HG03159 (cell line): ENCODE measurements at regions not wholly inside any gene's neighbourhood (a gene's known extent, or its start where the extent isn't known, plus 50 kb on each side); places are given as distances from the start of the nearest gene placed in this dataset.
"Not testable (repeated sequence)": the region's sequence is repeated elsewhere in the genome, so short reads cannot be mapped to it uniquely, and the experiment has no call there.

Experiments used
- ATAC-seq: cut with Tn5 transposase; IDR thresholded peaks from one replicate; pipeline ENCODE4 v1.9.1; 2021; ENCODE audit warnings: mild to moderate bottlenecking, moderate library complexity; ENCODE audit not compliant: unreplicated experiment

DNA sequence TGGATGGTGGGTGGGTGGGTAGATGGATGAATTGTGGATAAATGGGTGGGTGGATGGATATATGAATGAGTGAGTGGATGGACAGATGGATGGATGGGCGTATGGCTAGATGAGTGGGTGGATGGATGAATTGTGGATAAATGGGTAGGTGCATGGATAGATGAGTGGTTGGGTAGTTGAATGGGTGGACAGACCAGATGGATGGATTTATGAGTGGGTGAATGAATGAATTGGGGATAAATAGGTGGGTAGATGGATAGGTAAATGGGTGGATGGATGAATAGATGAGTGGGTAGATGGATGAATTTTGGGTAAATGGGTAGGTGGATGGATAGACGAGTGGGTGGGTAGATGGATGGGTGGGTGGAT, 108.7 kb downstream of the NPIPB11 start:
- not testable (repeated sequence) for ATAC-seq

DNA sequence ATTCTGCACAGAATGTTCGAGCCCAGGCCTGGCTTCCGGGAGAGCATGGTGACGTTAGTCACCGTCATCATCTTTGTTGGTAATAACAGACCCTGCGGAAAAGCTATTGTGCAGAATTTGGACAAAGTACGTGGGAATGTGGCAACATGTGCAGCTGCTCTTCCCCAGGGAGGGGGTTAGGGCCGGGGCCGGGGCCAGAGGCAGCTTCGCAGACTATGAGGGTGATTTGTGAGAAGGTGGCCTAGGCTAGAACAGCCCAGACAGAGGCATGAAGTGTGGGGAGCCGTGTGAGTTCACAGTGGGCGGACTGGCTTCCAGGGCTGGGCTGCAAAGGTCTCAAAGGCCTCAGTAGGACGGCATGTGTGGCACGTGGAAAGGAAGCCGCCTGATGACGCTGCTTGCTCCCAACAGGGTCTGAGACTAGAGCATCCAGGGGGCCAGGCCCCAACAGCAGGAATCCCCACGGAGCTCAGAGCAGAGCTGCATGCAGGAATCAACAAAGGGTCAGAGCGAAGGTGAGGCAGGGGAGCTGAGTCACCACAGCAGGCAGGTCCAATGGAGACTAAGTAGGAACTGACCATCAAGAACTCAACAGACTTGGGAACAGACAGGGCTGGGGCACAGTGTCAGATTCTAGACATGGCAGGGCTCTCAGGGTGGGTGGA, 109.2 kb downstream of the NPIPB11 start:
- ATAC-seq = not testable (repeated sequence)

DNA sequence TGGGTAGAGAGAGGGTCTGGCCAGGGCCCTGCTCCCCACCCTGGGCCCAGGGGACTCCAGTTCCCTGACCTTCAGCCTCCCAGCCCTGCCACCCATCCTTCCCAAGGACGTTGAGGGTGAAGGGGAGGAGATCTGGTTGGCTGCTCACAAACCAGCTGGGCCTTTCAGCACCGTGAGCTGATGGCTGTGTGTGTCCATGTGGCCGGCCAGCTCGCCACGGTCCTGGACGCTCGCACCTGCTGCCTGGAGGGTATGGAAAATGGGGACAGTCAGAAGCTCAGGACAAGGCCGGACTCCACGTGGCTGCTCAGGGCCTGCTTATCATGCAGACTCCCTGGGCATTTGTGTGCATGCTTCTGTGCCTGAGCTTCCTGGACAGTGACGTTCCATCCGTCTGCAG, 110.3 kb downstream of the NPIPB11 start:
- ATAC-seq = not testable (repeated sequence)

DNA sequence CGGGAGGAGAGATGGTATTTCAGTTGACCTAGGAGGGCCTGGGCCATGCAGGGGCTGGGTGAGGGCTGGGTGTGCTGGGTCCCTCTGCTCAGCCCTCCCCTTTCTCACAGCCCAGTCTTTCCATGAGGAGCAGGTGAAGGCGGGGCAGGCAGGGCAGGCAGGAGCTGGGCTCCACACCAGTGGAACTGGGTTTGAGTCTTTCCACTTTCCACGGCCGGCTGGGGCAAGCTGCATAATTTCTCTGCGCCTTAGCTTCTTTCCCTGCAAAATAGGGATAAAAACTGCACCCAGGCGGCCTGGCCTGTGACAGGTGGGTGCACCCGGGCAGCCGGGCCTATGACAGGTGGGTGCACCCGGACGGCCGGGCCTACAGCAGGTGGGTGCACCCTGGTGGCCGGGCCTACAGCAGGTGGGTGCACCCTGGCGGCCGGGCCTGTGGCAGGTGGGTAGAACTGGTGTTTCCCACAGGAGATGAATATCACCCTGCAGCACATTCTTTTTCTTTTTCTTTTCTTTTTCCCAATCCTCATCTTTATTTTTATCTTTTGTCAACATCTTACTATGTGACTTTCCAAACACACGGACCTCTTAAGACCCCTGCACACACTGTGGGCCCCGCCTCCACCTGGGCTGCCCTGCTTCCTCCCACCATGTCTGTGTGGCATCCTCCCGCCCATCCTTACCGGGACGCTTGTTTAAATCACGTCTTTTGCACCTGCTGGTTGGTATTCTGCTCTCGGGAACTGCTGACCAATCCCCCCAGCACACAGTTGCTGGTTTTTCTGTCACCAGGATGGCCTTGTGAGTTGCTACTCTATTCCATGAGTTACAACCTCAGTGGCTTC, 111.3 kb downstream of the NPIPB11 start:
- not testable (repeated sequence) for ATAC-seq

DNA sequence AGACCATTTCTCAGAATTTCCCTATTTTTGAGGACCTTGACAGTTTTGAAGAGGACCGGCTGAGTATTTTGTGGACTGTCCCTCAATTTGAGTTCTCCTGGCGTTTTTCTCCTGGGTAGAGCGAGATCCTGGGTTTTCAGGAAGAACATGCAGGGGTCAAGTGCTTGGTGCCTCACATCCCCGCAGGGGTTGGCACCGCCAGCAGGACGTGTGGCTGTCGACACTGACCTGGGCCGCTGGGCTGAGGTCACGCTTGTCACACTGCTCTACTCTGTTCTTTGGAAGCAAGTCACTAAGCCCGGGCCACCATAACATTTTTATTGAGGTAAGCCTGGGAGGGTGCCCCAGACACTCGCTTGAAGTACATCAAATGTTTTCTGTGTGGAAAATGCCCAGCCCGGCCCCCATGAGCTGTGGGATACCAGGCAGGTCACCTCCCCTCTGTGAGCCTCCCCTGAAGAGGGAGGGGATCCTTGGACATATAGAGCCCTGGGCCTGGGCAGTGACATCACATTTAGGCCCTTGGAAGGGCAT, 112.0 kb downstream of the NPIPB11 start:
- ATAC-seq = not testable (repeated sequence)

DNA sequence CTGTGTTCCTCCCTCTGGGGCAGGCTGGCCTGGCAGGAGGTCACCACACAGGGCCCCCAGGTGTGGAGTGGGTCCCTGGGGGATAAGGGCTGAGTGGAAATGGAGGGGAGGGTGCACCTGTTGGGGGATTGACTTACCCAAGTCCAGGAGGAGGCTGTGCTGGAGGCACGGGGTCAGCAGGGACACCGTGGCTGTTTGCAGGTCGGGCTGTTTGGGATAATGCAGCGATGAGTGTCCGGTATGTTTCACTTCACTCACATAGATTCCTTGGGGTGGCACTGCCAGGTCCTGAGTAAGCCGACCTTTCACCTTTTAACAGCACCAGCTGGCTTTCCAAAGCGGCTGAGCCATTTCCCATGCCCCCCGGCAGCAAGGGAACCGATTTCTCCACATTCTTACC, 113.0 kb downstream of the NPIPB11 start:
- not testable (repeated sequence) for ATAC-seq

DNA sequence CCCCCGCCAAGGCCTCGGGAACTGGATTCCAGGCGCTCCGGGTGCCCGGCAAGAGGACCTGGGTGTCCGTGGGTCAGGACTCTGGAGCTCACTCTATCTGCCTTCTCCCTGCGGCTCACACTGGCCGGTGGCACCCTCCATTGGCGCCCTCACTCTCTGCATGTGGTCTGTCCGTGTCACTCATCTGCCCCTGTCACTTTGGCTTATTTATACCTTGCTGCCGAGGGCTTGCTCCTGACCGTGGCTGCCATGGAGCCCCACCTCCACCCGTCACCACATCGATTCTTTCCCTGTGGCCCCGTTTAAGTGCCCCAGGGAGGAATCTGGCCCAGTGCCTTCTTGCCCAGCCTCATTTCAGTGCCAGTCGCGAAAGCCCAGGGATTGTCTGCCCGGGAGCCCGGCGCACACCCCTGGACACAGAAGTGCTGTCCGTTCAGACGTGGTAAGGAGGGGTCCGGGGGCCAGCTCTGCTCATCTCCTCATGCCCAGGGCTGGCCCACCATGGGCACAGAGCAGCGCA, 113.5 kb downstream of the NPIPB11 start:
- not testable (repeated sequence) for ATAC-seq

DNA sequence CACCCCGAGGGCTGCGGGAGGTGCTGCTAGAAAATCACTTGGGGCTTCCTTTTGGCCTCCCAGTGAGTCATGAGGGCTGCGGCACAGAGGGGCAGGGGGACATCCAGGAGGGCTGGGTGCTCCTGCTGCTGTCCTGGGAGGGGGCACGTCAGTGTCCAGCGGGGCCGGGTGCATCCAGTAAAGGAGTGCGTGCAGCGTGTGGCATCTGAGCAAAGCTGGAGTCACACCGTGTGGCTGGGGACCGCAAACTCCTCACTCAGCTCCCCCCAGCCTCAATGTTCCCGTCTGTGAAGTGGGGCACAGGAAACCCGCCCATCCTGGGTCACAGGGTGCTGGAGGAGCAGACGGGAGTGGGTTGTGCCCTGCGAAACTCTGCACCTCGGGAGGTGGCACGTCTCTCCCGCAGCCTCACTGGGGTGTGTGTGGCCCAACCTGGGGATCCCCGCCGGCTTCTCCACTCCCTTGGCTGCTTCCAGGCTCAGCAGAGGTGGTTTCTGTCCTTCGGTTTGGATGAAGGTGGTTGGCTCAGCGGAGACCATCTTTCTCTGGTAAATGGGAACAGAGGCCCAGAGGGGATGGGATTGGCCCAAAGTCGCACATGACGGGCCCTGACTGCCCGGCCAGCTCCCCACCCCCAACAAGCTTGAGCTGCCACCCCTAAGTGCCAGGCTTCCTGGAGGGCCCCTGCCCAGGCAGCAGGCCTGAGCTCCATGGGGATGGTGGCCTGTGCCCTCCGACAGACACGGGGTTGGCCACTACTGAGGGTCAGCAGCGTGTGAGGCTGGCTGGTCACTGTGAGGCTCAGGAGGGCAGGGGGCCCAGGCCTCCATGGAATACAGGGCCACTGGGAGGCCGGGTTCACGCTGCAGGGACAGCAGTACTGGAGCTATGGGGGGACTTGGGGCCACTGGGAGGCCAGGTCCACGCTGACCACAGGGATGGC, 114.9 kb downstream of the NPIPB11 start:
- ATAC-seq = peak; percentile 19

DNA sequence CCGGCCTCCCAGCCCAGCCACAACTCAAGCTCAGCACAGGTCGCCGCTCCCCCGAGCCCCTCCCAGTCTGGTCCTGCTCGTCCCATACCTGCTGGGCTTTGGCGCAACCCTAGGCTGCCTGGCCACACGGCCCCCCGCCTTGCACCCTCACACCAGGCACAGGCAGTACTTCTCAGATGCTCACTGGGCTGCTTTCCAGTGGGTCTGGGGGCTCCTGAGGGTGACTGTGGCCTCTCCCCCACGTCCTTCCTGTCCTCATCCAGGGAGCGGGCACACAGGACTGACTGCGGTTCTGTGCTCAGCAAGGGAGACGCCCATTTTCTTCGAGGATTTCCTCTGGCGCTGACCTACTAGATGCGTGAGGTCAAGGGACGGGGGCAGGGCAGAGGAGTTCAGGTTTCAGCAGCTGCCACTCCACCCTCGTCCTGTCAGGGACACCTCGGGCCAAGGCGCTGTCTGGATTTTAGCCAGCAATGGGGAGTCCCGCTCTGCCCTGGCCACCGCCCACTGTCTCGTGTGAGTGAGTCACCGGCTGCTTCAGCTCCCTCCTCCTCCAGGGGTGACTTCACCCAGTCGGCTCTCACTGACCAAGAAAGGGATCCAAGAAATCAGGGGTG, 115.8 kb downstream of the NPIPB11 start:
- ATAC-seq = peak; percentile 66

DNA sequence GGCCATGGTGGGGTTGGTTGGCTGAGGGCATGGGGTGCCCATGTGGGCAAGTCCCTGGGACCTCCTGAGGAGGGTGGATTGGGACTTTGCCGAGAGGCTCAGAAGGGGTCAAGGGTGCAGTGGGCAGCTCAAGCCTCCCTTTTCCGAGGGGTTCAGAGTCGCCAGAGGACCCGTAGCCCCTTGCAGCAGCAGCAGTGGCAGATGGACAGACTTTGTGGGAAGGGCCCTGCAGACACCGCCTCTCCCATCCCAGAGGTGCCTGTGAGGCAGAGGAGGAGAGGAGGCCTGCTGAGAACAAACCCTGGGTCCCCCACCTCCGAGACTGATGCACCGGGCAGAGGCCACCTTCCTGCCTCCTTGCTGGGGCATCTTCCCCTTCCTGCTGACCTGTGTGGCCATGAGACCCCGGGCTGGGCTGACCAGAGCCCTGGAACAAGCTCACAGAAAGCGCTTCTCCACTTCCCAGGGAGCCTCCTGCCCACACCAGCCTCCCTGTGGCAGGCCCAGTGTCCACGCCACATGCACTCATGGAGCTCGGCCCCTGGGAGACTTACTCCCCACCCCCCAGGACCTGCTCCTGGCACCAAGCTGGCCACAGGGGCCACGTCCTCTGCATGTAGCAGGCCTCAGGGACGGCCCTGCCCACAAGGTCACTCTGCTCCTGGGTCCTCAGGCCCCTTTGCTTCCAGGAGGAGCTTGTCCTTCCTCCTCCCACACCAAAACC, 116.8 kb downstream of the NPIPB11 start:
- ATAC-seq = not testable (repeated sequence)

DNA sequence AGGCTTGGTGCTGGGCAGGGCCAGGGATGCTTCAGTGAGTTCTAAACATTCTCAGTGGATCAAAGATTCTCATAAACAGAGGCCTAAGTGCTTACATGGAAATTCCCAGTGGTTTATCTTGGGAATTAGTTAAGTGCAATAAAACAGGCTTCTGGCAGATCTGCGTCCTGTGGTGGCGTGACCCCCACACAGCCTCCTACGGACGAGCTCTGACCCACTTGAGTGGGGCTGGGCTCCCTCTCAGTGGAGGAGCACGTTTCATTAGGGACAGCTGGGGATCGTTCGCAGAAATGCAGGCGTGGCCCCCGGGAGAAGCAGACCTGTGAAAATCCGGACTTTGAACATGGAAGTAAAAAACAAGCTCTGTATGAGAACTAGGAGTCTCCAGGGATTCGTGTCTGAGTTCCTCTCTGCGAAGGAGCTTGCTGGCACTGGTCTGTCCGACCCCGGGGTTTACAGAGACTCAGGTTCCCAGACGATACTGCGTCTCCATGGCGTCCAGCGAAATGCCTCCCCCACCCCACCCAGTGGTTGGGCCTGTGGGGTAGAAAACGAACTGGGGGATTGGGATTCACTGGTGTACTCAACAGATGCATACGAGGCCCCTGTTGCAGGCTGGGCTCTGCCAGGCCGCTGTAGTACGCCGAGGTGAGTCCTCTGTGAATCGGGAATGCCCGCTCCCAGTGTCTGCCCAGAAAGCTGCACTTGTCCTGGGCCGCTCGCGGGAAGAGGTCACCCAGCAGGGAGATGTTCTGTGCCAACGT, 117.6 kb downstream of the NPIPB11 start:
- not testable (repeated sequence) for ATAC-seq

DNA sequence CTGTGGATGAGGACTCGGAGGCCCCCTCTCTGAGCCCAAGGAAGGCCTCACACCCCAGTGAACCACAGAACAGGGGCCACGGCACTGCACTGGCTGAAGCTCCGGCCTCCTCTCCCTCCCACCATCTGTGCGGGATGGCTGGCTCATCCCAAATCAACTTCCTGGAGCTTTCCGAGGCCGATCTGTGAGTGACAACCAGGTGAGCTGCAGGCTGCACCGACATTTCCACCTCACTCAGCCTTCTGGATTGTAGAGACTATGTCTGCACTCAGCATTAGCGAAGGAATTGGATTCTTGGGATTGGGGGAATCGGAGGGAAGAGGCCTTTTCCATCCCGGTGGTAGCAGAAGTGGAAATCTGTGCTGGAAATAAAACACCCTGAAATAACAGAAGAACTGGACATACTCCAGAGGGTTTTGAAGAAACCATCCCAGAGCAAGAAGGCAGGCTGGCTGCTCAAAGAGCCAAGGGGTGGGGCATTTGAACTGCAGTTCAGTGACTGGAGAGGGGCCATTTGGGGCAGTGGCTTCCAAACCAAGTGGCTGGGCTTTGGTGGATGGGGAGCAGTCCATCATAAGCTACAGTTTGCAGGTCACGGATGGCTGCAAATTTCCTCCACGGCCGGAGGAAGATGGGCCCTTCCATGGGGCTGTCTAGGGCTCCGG, 118.5 kb downstream of the NPIPB11 start:
- not testable (repeated sequence) for ATAC-seq

DNA sequence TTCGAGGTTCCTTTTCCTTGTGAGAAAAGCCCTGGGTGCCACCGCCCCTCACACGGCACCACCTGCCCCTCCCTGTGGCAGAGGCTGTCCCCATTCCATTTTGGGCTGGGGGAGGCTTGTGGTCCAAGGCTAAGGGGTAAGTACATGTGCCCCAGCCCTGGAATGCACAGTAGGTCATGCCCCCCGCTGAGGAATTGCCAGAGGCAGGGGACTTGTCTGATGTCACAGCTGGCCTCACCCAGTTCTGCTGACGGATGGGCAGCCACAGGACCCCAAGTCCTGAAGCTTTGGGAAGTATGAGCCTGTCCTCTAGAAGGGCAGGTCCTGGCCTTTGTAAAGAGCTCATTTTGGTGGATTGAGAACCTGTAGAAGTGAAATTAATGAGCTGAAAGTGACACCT, 119.3 kb downstream of the NPIPB11 start:
- not testable (repeated sequence) for ATAC-seq

DNA sequence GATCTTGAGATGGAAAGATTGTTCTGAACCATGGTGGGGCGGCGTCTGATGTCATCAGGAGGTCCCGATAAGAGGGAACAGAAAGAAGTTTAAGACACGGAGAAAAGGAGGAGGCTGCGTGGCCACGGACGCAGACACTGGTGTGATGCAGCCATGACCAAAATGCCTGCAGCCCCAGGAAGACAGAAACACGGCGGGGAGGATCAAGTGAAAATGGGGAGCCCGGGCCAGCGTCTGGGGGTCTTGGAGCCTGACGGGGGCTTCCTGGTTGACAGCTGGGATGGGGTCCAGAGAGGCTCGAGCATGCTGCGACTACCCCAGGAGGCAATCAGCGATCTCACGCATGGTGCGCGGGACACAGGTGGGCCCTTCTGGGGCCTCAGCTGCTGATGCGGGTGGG, 119.7 kb downstream of the NPIPB11 start:
- ATAC-seq = not testable (repeated sequence)

DNA sequence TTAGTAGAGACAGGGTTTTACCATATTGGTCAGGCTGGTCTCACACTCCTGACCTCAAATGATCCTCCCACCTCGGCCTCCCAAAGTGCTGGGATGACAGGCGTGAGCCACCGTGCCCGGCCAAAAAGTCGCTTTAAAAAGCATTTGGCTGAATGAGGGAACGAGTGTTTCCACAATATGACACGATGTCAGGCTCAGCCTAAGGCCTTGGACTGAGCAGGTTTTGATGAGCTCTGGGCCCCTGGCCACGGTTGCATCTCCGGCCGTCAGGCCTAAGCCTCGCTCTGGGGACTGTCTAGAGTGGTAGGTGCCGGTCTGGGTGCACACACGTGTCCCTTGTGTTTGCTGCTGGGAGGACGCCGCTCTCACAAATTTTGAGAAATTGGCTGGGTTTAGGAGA, 120.3 kb downstream of the NPIPB11 start:
- not testable (repeated sequence) for ATAC-seq

DNA sequence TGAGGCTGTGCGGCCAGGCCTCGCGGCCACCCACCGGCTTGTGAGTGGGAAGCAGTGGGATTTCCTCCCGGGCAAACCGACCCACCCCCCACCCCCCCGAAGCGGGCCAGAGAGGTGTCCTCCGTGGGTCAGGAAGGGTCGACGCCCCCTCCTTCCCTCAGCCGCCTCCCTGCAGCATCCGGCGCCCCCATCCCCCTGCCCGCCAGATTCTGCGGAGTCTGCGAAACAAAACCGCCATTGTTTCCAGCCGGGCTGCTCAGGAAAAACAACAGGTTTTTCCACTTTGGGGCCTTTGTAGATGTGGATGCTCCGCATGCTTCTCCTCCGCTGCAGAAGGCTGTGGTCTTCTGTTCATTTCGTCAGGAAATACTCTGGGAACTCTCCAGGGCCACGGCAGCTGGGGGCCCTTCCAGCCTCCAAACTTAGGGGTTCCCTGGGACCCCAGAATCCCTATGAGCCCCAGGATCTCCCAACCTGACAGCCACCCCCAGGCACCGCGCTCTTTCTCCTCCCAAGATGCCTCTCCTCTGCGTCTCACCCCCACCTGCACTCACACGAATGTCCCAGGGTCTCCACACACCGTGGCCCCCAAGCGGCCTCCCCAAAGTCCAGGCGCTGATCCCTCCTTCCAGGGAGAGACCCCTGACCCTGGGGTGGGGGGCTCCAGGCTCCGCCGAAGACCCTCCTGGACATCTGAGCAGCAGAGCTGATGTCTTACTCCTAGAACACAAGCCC, 121.2 kb downstream of the NPIPB11 start:
- ATAC-seq = not testable (repeated sequence)

DNA sequence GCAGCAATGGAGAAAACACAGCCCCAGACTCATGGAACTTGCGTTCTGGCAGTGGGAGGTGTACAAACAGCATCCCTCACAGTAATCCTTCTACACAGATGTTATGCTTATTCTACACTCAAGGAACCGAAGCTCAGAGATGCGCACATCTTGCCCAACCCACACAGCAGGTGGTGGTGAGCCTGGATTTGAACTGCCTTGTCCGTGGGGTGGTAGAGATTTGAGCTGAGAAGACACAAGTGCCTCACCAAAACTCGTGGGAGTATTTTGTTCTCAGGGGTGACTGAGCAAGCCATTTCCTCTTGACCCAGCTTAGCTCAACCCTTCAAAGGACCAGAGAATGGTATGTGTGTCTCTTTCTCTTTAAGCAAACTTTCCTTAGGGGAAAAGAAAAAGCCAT, 121.8 kb downstream of the NPIPB11 start:
- not testable (repeated sequence) for ATAC-seq

DNA sequence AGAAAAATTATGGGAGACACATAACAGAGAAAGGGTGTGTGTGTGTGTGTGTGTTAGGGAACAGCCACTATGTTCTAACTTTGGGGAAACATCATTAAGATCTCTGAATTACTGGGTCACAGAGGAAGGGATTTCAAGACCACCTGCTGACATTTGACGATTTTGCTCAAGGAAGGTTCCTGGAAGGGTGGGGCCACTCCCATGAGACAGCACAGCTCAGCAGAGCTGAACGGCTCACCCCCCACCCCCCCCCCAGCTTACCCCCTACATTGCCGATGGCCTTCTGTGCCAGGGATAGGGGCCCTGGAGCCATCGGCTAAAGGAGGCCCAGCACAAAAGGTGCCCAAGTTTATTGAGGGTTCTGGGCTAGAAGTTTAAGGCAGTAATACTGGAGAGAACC, 122.4 kb downstream of the NPIPB11 start:
- ATAC-seq = not testable (repeated sequence)
